ENCODE measurements at regions not wholly inside any gene's neighbourhood (a gene's known extent, or its start where the extent isn't known, plus 50 kb on each side); places are given as distances from the start of the nearest gene placed in this dataset.
"Not testable (repeated sequence)": the region's sequence is repeated elsewhere in the genome, so short reads cannot be mapped to it uniquely, and the experiment has no call there.

DNA sequence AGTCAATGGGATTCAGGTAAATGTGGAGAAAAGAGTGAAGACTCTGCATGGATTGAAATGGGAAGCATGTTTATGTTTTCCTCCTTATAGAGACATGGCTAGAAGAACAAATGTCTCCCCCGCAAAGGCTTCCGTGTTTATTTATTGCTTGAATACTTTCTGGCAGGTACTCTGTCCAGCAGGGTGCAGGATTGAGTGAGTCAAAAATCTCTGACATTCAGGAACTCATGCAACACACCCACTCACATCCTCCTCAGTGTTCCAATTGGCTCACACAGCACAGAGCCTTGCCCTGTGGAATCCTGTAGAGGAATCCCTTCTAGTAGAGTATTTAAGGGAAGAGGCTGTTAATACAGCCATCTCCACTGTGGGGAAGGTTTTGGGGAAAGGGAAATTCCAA, 290.3 kb upstream of the VWC2 start:
- no peak for DNase-seq (ENCODE audit: low read depth)

GRCh38 chr7:49486974-49487829, 286.2 kb upstream of the VWC2 start:
- no peak for DNase-seq (ENCODE audit: low read depth)

DNA sequence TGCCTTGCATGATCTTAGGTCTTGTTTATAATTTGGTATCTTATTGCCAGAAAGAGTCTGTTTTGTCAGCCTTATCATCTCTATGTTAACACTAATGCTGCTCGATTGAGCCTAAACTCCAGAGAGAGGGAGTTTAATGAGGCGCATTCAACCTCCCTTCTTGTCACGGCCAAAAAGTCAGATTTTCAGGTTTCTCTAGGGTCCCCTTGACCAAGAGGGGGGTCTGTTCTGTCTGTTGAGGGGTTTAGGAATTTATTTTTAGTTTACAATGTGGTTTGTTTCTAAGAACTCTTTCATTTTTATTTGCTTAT, 285.7 kb upstream of the VWC2 start:
- DNase-seq (ENCODE audit: low read depth) = no peak

GRCh38 chr7:49488573-49488972, 284.9 kb upstream of the VWC2 start:
- DNase-seq (ENCODE audit: low read depth) = no peak

- DNase-seq (ENCODE audit: low read depth) = no peak
Measured at GRCh38 chr7:49497471-49497870, 276.0 kb upstream of the VWC2 start.

GRCh38 chr7:49500741-49501140, 272.7 kb upstream of the VWC2 start:
- DNase-seq (ENCODE audit: low read depth) = no peak

GRCh38 chr7:49507206-49507605, 266.2 kb upstream of the VWC2 start:
- DNase-seq (ENCODE audit: low read depth) = not testable (repeated sequence)

DNA sequence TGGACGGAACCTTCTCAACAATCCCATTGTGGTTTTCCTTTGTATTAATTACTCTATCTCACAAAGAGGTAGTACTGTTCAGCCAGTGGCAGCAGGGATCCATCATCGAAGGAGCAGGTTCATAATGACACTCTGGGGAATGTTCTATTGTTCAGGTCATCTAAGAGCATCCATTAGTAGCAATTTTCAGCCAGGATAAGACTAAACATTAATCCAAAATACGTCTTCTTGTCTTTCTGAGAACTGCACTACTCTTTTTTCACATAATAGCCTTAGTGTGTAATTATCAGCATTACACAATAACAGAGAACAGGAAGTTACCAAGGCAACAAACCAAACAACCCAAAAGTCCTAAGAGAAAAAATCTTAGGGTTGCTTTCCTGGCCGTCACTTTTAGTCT, 259.5 kb upstream of the VWC2 start:
- no peak for DNase-seq (ENCODE audit: low read depth)

GRCh38 chr7:49520951-49521350, 252.5 kb upstream of the VWC2 start:
- no peak for DNase-seq (ENCODE audit: low read depth)

- no peak for DNase-seq (ENCODE audit: low read depth)
Measured at GRCh38 chr7:49522111-49522510, 251.3 kb upstream of the VWC2 start.

DNA sequence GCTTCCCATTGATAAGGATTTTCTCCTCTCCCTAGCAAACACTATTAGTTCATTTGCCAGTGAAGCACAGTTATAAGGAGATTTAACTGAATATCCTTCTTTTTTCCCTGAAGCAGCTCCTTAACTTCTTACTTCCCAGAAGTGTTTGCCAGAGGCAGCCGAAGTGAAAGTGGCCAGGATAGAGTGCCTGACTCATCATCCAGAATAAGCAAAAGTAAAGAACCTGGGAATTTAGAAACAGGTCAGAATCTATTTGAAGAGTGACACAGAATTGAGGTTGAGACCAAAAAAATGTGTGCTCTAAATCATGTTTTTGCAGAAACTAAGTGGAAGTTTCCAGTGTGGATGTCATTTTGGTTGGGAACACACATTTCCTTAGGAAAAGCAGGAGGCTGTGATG, 249.6 kb upstream of the VWC2 start:
- no peak for DNase-seq (ENCODE audit: low read depth)

DNA sequence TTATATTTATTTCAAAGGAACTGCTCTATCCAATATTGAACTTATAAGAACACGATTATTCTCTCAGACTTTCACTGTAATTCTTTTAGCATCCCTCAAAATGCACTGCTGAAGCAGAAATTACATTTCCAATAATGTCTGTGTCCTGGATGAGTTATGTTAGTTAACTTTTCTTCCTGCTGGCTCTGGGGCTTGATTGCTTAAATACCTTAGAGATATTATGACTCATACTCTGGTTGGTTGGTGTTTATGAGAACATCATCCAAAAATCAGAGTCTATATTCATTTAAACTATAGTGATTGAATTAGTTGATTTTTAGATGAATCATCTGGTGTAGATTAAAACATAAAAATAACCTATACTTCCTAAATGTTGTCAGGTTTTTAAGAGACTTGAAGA, 246.3 kb upstream of the VWC2 start:
- DNase-seq (ENCODE audit: low read depth) = no peak

DNA sequence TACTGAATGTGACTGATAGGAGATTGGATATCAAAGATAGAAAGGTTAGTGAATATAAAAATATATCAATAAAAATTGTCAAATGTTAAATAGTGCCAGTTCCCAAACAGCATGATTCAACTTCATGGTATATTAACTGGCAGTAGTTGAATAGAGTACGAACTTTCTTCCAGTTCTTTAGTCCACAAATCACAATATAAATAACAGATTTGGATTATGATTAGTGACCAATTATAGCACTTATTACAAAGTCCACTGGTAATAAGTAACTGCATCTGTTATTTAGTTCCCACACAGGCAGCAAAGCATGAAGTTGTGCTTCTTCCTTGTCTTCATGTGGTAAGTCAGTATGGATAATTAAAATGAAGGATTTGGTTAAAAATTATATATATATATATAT, 243.0 kb upstream of the VWC2 start:
- no peak for DNase-seq (ENCODE audit: low read depth)

- DNase-seq (ENCODE audit: low read depth) = no peak
Measured at GRCh38 chr7:49563693-49564378, 209.6 kb upstream of the VWC2 start.

DNA sequence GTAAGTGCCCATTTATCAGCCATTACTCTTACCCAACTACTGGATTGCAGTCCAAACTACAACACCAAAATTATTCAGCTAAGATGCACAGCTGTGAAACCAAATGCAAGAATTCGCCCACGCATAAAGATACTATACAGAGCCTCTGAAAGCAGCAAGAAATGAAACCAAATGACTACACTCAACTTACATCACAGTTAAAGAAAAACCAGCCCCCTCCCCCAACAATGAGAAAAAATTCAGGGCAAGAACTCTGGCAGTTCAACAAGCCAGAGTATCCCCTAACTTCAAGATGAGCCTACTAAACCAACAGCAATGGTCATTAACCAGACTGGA, 209.1 kb upstream of the VWC2 start:
- DNase-seq (ENCODE audit: low read depth) = no peak

DNA sequence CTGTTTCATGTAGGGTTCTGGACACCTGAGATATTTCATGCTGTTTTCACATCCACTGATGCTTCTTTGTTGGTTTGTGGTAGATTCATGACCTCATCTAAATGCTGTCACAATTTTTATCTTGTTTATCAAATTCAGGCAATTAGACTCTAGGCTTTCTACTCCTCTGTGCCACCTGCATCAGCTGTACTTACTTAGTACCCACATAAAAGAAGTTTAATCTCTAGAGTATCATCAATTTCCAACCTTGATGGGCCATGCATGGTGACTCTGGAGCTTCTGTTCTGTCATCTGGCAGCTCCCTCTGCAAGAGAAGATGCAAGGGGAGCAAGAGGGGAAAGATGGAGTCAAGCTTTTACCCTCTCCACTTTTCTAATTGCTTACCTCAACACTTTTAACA, 195.9 kb upstream of the VWC2 start:
- no peak for DNase-seq (ENCODE audit: low read depth)

DNA sequence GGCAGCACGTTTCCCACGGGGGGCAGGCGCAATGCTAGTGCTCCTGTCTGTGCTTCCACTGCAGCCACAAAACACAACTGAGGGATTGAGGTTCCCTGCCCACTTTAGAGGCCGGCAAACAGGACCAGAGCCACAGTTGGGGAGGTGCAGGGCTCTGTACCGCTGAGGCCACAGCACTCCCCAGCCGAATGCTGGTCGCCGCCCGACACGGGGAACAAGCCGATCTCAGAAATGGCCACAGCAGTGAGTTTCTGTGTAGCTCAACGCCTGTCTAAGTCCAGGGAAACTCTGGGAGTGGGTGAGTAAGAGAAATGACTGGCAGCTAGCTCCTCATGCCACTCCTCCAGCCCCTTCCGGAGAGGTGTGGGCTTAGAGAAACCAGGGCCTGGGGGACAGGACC, 194.0 kb upstream of the VWC2 start:
- DNase-seq (ENCODE audit: low read depth) = no peak

DNA sequence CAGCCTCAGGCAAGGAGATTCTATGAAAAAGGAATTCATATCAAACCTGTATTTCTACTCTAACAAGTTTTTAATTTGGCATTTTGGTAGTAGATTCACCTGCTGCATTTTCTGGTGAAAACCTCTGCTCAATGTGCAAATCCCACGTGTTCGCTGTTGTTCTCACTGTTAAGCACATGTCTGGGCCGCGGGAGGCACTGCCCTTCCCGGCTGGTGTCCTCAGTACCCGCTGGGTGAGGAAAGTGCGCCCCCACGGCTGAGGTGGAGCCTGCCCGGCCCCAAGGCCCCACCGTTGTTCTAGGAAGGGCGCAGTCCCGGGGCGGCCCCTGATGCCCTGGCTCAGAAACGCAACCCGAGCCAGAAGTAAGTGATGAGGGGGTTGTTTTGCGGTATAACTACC, 193.4 kb upstream of the VWC2 start:
- DNase-seq (ENCODE audit: low read depth) = no peak

GRCh38 chr7:49580761-49581160, 192.7 kb upstream of the VWC2 start:
- DNase-seq (ENCODE audit: low read depth) = no peak

DNA sequence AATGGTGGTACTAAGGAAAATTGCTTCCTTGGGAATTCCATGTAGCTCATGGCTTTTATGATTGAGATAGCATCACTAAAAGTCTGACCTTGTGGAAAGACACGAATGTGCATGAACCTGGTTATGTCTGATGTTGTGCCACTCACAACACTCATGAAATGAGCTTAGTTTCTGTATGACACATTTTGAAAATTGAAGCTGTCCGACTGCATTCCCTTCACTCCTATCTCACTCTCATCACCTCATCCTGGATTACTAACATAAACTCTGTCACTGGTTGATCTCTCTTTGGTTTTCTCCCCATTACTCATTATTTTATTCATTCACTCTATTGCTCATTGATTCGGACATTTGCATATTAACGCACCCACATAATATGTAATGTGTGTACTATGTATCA, 190.0 kb upstream of the VWC2 start:
- no peak for DNase-seq (ENCODE audit: low read depth)

- DNase-seq (ENCODE audit: low read depth) = no peak
Measured at GRCh38 chr7:49596701-49597491, 176.5 kb upstream of the VWC2 start.

DNA sequence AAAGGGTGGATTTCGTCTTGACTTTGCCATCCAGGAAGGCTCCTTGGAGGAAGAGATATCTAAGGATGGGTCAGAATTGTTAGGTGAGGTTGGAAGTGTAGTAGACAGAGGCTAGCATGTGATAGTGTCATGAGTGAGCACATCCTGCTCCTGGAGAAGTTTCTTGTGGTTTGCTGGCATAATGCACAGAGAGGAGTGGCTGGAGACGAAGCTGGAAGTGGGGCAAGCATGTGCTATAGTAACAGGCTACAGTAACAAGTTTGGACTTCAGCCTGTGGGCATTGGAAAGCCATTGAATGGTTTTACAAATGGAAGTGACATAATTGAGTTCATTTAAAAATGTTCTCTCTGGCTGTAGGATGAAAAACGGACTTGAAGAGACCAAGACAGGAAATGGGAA, 175.6 kb upstream of the VWC2 start:
- no peak for DNase-seq (ENCODE audit: low read depth)

DNA sequence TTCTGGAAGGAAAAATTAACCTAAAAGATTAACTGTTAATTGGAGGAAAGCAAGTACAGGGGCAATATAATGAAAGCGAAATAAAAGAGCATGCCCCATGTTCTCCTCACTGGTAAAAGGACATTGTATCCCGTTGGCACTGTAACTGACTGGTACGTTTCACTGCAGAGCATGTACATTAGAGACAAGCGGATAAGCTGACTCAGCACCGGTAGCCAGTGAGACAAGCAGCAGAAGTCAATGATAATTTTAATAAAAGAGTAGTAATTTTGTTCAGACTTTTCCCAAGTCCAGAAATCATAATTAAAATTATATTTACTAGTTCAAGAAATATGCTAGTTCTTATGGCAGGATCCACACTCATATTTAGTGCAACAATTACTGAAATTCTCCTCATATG, 161.5 kb upstream of the VWC2 start:
- DNase-seq (ENCODE audit: low read depth) = no peak

Data from non-pigmented ciliary epithelial cell (primary cell).